WTC11 (cell line): ENCODE measurements at regions not wholly inside any gene's neighbourhood (a gene's known extent, or its start where the extent isn't known, plus 50 kb on each side); places are given as distances from the start of the nearest gene placed in this dataset.

Source experiments
- ATAC-seq: fragments of 200-7000 bp; cut with Tn5 transposase; 2 replicates; pipeline ENCODE4 v1.10.0; 2021; ENCODE audit warnings: mild to moderate bottlenecking, moderate library complexity
- CTCF ChIA-PET: fragments of 300-600 bp; sonication (Branson Sonifier 250); formaldehyde crosslinking; loops from one replicate; lab custom pipeline; 2021; ENCODE audit warnings: antibody characterized with exemption; lab: Charles Lee
- POLR2A ChIA-PET: fragments of 350-600 bp; sonication (Branson Sonifier 250); formaldehyde crosslinking; loops from one replicate; lab custom pipeline; 2021; ENCODE audit warnings: antibody characterized with exemption; lab: Charles Lee
- DNase-seq: peaks from one replicate; pipeline ENCODE4 v3.0.0; 2021; ENCODE audit warnings: low spot score
- H3K27ac Mint-ChIP-seq: 2 replicates; pipeline ENCODE4 v1.8.0; 2021; ENCODE audit warnings: mixed read lengths
- H3K27me3 Mint-ChIP-seq: 2 replicates; pipeline ENCODE4 v1.8.0; 2021; ENCODE audit warnings: low read depth, mild to moderate bottlenecking, moderate library complexity, mixed read lengths
- H3K36me3 Mint-ChIP-seq: 2 replicates; pipeline ENCODE4 v1.8.0; 2021; ENCODE audit warnings: mixed read lengths
- H3K4me1 Mint-ChIP-seq: 2 replicates; pipeline ENCODE4 v1.8.0; 2022; ENCODE audit warnings: mixed read lengths
- H3K4me3 Mint-ChIP-seq: 2 replicates; pipeline ENCODE4 v1.8.0; 2021; ENCODE audit warnings: mild to moderate bottlenecking, moderate library complexity, mixed read lengths
- H3K9me3 Mint-ChIP-seq: 2 replicates; pipeline ENCODE4 v1.8.0; 2021; ENCODE audit warnings: mixed read lengths
- CBFB ChIP-seq: sonication (generic); formaldehyde crosslinking; IDR thresholded peaks from 2 replicates; pipeline ENCODE4 v1.8.1; 2022; ENCODE audit warnings: mild to moderate bottlenecking, low read depth, missing genetic modification reagents
- ELF4 ChIP-seq: sonication (generic); formaldehyde crosslinking; IDR thresholded peaks from 2 replicates; pipeline ENCODE4 v1.8.1; 2022; ENCODE audit warnings: low read depth, mild to moderate bottlenecking, moderate library complexity, missing genetic modification reagents
- EMX1 ChIP-seq: fragments of 250-450 bp; sonication (Bioruptor Pico); IDR thresholded peaks from 2 replicates; pipeline ENCODE4 v1.8.0; 2021; ENCODE audit warnings: mild to moderate bottlenecking
- ESRRA ChIP-seq: sonication (generic); formaldehyde crosslinking; IDR thresholded peaks from 2 replicates; pipeline ENCODE4 v1.8.1; 2022; ENCODE audit warnings: mild to moderate bottlenecking, missing genetic modification reagents, borderline replicate concordance
- FOXJ3 ChIP-seq: sonication (generic); formaldehyde crosslinking; IDR thresholded peaks from 2 replicates; pipeline ENCODE4 v1.9.0; 2021; ENCODE audit warnings: missing genetic modification reagents, mild to moderate bottlenecking, borderline replicate concordance
- GABPB1 ChIP-seq: sonication (generic); formaldehyde crosslinking; IDR thresholded peaks from 2 replicates; pipeline ENCODE4 v1.8.1; 2023; ENCODE audit warnings: mild to moderate bottlenecking, missing genetic modification reagents
- GRHL2 ChIP-seq: fragments of 250-450 bp; sonication (Bioruptor Pico); IDR thresholded peaks from 2 replicates; pipeline ENCODE4 v1.8.0; 2022; ENCODE audit warnings: mild to moderate bottlenecking, moderate library complexity; ENCODE audit not compliant: insufficient replicate concordance, severe bottlenecking
- HMGA2 ChIP-seq: fragments of 250-450 bp; sonication (Bioruptor Pico); IDR thresholded peaks from 2 replicates; pipeline ENCODE4 v1.4.0; 2021; ENCODE audit warnings: mild to moderate bottlenecking, moderate library complexity
- IRF2 ChIP-seq: sonication (generic); formaldehyde crosslinking; IDR thresholded peaks from 2 replicates; pipeline ENCODE4 v1.8.0; 2022; ENCODE audit warnings: low read depth, missing genetic modification reagents, borderline replicate concordance
- JAZF1 ChIP-seq: fragments of 250-450 bp; sonication (Bioruptor Pico); IDR thresholded peaks from 2 replicates; pipeline ENCODE4 v1.9.0; 2021; ENCODE audit warnings: moderate library complexity, mild to moderate bottlenecking, inconsistent platforms
- JUN ChIP-seq: sonication (generic); formaldehyde crosslinking; IDR thresholded peaks from 2 replicates; pipeline ENCODE4 v1.8.0; 2023; ENCODE audit warnings: mild to moderate bottlenecking, missing genetic modification reagents
- RELA ChIP-seq: sonication (generic); formaldehyde crosslinking; IDR thresholded peaks from 2 replicates; pipeline ENCODE4 v1.8.1; 2022; ENCODE audit warnings: missing genetic modification reagents, mild to moderate bottlenecking, borderline replicate concordance
- RORB ChIP-seq: fragments of 250-450 bp; sonication (Bioruptor Pico); IDR thresholded peaks from 2 replicates; pipeline ENCODE4 v1.9.0; 2021; ENCODE audit warnings: mild to moderate bottlenecking
- TCF7 ChIP-seq: sonication (generic); formaldehyde crosslinking; IDR thresholded peaks from 2 replicates; pipeline ENCODE4 v1.8.0; 2022; ENCODE audit warnings: mild to moderate bottlenecking, low read depth, missing genetic modification reagents, moderate library complexity
- ZBTB21 ChIP-seq: sonication (generic); formaldehyde crosslinking; IDR thresholded peaks from 2 replicates; pipeline ENCODE4 v1.8.1; 2023; ENCODE audit warnings: mild to moderate bottlenecking, missing genetic modification reagents, borderline replicate concordance
- ZNF138 ChIP-seq: sonication (generic); formaldehyde crosslinking; conservative IDR thresholded peaks from 2 replicates; pipeline ENCODE4 v1.8.1; 2022; ENCODE audit warnings: mild to moderate bottlenecking, moderate library complexity, missing genetic modification reagents
- ZNF317 ChIP-seq: sonication (generic); formaldehyde crosslinking; IDR thresholded peaks from 2 replicates; pipeline ENCODE4 v1.8.1; 2023; ENCODE audit warnings: low read depth, mild to moderate bottlenecking, moderate library complexity, missing genetic modification reagents, borderline replicate concordance
- ZNF416 ChIP-seq: fragments of 250-450 bp; sonication (Bioruptor Pico); IDR thresholded peaks from 2 replicates; pipeline ENCODE4 v1.9.0; 2021; ENCODE audit warnings: mild to moderate bottlenecking, inconsistent platforms
- TF ChIP-seq, protein P1 (sequence below): sonication (generic); formaldehyde crosslinking; conservative IDR thresholded peaks from 2 replicates; pipeline ENCODE4 v1.8.1; 2022; ENCODE audit warnings: mild to moderate bottlenecking, missing genetic modification reagents
- TF ChIP-seq, protein P2 (sequence below): sonication (generic); formaldehyde crosslinking; IDR thresholded peaks from 2 replicates; pipeline ENCODE4 v1.8.0; 2022; ENCODE audit warnings: mild to moderate bottlenecking, missing genetic modification reagents
- TF ChIP-seq, protein P3 (sequence below): sonication (generic); formaldehyde crosslinking; IDR thresholded peaks from 2 replicates; pipeline ENCODE4 v1.8.0; 2023; ENCODE audit warnings: mild to moderate bottlenecking, missing genetic modification reagents
- TF ChIP-seq, protein P4 (sequence below): sonication (generic); formaldehyde crosslinking; IDR thresholded peaks from 2 replicates; pipeline ENCODE4 v1.8.1; 2022; ENCODE audit warnings: low read depth, missing genetic modification reagents, borderline replicate concordance
- TF ChIP-seq, protein P5 (sequence below): sonication (generic); formaldehyde crosslinking; IDR thresholded peaks from 2 replicates; pipeline ENCODE4 v1.8.0; 2023; ENCODE audit warnings: missing genetic modification reagents
- TF ChIP-seq, protein P6 (sequence below): sonication (generic); formaldehyde crosslinking; IDR thresholded peaks from 2 replicates; pipeline ENCODE4 v1.8.1; 2023; ENCODE audit warnings: mild to moderate bottlenecking, missing genetic modification reagents, moderate library complexity
- TF ChIP-seq, protein P7 (sequence below): sonication (generic); formaldehyde crosslinking; IDR thresholded peaks from 2 replicates; pipeline ENCODE4 v1.8.1; 2023; ENCODE audit warnings: mild to moderate bottlenecking, missing genetic modification reagents

DNA sequence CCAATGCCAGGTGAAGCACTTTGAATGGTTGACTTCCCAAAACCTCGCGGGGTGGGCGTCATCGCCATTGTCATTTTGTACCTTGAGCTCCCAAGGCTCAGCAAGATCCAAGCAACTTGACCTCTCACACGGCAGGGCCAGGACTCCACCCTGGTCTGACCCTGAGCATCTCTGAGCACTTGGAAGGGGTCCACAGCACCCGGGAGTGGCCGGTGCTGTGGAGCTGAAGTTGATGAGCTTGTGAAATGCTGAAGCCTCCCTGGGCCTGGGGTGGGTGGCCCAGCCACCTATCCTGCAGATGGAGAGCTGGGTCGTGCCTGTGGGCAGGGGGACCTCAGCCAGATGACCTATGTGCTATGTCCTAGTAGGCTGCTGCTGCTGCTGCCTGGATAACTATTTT is 283.3 kb upstream of the FOXF1 start:
- CTCF ChIA-PET = no interaction called here
- 0 out of 2 replicates have a peak, but pooled peaks cover 6% of the 10 kb centered on the region for H3K9me3 Mint-ChIP-seq
- no peak overlapping the region for H3K4me3 Mint-ChIP-seq
- TF ChIP-seq TCF7 (CRISPR knock-in tag) (no peak), ZNF317 (CRISPR knock-in tag) (no peak)
- TF ChIP-seq, protein P1, sequence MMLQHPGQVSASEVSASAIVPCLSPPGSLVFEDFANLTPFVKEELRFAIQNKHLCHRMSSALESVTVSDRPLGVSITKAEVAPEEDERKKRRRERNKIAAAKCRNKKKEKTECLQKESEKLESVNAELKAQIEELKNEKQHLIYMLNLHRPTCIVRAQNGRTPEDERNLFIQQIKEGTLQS (CRISPR knock-in tag) = no peak
- H3K36me3 Mint-ChIP-seq = no peaks in the 10 kb centered on the region
- peaks cover 3% of the 10 kb centered on the region; the same call in 1 of the 2 replicates for H3K27me3 Mint-ChIP-seq
- POLR2A ChIA-PET = no interaction called here
- H3K4me1 Mint-ChIP-seq = peaks cover 7% of the 10 kb centered on the region
- no peak overlapping the region for H3K27ac Mint-ChIP-seq
- no peak for DNase-seq
- no peak for ATAC-seq

DNA sequence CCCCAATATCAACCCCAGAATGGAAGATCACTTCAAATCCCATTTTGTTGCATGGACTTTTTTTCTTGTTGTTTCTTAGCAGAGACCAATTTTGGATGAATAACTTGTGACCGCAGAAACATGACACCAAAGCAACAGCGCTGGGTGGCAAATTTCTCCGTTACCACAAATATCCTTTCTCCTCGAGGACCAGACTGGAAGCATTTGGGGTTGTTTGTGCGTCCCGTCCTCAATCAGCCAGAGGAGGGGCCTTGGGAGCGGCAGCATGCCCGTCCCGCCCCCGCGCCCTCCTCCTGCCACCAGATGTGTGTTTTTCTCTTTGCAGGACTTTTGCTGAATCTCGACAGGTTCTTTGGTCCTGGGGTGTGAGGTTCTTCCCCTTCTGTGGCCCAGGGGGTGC is 282.5 kb upstream of the FOXF1 start:
- peaks cover under 1% of the 10 kb centered on the region for H3K36me3 Mint-ChIP-seq
- H3K9me3 Mint-ChIP-seq = peaks cover 10% of the 10 kb centered on the region
- ATAC-seq (no peak), DNase-seq (no peak)
- H3K27me3 Mint-ChIP-seq = peaks cover 3% of the 10 kb centered on the region; the same call in 1 of the 2 replicates
- no peak for TF ChIP-seq ELF4
- TF ChIP-seq, protein P2, sequence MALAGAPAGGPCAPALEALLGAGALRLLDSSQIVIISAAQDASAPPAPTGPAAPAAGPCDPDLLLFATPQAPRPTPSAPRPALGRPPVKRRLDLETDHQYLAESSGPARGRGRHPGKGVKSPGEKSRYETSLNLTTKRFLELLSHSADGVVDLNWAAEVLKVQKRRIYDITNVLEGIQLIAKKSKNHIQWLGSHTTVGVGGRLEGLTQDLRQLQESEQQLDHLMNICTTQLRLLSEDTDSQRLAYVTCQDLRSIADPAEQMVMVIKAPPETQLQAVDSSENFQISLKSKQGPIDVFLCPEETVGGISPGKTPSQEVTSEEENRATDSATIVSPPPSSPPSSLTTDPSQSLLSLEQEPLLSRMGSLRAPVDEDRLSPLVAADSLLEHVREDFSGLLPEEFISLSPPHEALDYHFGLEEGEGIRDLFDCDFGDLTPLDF (CRISPR knock-in tag) = no peak
- no peak for TF ChIP-seq IRF2 (CRISPR knock-in tag)
- TF ChIP-seq, protein P3, sequence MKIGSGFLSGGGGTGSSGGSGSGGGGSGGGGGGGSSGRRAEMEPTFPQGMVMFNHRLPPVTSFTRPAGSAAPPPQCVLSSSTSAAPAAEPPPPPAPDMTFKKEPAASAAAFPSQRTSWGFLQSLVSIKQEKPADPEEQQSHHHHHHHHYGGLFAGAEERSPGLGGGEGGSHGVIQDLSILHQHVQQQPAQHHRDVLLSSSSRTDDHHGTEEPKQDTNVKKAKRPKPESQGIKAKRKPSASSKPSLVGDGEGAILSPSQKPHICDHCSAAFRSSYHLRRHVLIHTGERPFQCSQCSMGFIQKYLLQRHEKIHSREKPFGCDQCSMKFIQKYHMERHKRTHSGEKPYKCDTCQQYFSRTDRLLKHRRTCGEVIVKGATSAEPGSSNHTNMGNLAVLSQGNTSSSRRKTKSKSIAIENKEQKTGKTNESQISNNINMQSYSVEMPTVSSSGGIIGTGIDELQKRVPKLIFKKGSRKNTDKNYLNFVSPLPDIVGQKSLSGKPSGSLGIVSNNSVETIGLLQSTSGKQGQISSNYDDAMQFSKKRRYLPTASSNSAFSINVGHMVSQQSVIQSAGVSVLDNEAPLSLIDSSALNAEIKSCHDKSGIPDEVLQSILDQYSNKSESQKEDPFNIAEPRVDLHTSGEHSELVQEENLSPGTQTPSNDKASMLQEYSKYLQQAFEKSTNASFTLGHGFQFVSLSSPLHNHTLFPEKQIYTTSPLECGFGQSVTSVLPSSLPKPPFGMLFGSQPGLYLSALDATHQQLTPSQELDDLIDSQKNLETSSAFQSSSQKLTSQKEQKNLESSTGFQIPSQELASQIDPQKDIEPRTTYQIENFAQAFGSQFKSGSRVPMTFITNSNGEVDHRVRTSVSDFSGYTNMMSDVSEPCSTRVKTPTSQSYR (CRISPR knock-in tag) = no peak
- no peak for TF ChIP-seq ZNF138 (CRISPR knock-in tag)
- TF ChIP-seq ESRRA = no peak
- no peak for TF ChIP-seq HMGA2 (CRISPR knock-in tag)
- TF ChIP-seq GABPB1 (CRISPR knock-in tag) = no peak
- TF ChIP-seq CBFB (CRISPR knock-in tag) = no peak
- TF ChIP-seq, protein P4, sequence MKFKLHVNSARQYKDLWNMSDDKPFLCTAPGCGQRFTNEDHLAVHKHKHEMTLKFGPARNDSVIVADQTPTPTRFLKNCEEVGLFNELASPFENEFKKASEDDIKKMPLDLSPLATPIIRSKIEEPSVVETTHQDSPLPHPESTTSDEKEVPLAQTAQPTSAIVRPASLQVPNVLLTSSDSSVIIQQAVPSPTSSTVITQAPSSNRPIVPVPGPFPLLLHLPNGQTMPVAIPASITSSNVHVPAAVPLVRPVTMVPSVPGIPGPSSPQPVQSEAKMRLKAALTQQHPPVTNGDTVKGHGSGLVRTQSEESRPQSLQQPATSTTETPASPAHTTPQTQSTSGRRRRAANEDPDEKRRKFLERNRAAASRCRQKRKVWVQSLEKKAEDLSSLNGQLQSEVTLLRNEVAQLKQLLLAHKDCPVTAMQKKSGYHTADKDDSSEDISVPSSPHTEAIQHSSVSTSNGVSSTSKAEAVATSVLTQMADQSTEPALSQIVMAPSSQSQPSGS = no peak
- no peak for TF ChIP-seq RORB (CRISPR knock-in tag)
- no peak for TF ChIP-seq ZBTB21 (CRISPR knock-in tag)
- ChIA-PET POLR2A (no interaction called here), CTCF (interaction anchor here (1.7 kb wide), 1 partner anchor 25 kb away, joined by 4 read pairs; no protein-coding TSS in a partner anchor)
- H3K4me1 Mint-ChIP-seq = 0 out of 2 replicates have a peak, but pooled peaks cover 4% of the 10 kb centered on the region
- H3K27ac Mint-ChIP-seq = no peak overlapping the region
- H3K4me3 Mint-ChIP-seq = no peak overlapping the region

DNA sequence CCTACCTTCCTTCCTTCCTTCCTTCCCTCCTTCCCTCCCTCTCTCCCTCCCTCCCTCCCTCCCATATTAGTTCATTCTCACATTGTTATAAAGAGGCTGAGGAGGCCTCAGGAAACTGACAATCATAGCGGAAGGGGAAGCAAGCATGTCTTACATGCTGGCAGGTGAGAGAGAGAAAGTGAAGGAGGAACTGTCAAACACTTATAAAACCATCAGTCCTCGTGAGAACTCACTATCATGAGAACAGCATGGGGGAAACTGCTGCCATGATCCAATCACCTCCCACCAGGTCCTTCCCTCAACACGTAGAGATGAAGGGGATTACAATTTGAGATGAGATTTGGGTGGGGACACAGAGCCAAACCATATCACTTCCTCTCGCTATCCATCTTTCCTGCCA is 281.6 kb upstream of the FOXF1 start:
- H3K27ac Mint-ChIP-seq = no peak overlapping the region
- peaks cover 6% of the 10 kb centered on the region for H3K36me3 Mint-ChIP-seq
- DNase-seq (no peak), ATAC-seq (no peak)
- ChIA-PET POLR2A (no interaction called here), CTCF (interaction anchor here (1.7 kb wide), 1 partner anchor 24 kb away, joined by 4 read pairs; no protein-coding TSS in a partner anchor)
- H3K9me3 Mint-ChIP-seq = peaks cover 15% of the 10 kb centered on the region
- 0 out of 2 replicates have a peak, but pooled peaks cover 8% of the 10 kb centered on the region for H3K4me1 Mint-ChIP-seq
- no peak overlapping the region for H3K4me3 Mint-ChIP-seq
- H3K27me3 Mint-ChIP-seq = peaks cover 3% of the 10 kb centered on the region; the same call in 1 of the 2 replicates
- TF ChIP-seq, protein P5, sequence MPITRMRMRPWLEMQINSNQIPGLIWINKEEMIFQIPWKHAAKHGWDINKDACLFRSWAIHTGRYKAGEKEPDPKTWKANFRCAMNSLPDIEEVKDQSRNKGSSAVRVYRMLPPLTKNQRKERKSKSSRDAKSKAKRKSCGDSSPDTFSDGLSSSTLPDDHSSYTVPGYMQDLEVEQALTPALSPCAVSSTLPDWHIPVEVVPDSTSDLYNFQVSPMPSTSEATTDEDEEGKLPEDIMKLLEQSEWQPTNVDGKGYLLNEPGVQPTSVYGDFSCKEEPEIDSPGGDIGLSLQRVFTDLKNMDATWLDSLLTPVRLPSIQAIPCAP (CRISPR knock-in tag) = no peak
- no peak for TF ChIP-seq IRF2 (CRISPR knock-in tag)
- TF ChIP-seq, protein P6, sequence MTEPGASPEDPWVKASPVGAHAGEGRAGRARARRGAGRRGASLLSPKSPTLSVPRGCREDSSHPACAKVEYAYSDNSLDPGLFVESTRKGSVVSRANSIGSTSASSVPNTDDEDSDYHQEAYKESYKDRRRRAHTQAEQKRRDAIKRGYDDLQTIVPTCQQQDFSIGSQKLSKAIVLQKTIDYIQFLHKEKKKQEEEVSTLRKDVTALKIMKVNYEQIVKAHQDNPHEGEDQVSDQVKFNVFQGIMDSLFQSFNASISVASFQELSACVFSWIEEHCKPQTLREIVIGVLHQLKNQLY (CRISPR knock-in tag) = no peak
- no peak for TF ChIP-seq FOXJ3 (CRISPR knock-in tag)
- no peak for TF ChIP-seq ZNF138 (CRISPR knock-in tag)
- no peak for TF ChIP-seq ZNF416 (CRISPR knock-in tag)
- no peak for TF ChIP-seq RELA (CRISPR knock-in tag)
- TF ChIP-seq, protein P7, sequence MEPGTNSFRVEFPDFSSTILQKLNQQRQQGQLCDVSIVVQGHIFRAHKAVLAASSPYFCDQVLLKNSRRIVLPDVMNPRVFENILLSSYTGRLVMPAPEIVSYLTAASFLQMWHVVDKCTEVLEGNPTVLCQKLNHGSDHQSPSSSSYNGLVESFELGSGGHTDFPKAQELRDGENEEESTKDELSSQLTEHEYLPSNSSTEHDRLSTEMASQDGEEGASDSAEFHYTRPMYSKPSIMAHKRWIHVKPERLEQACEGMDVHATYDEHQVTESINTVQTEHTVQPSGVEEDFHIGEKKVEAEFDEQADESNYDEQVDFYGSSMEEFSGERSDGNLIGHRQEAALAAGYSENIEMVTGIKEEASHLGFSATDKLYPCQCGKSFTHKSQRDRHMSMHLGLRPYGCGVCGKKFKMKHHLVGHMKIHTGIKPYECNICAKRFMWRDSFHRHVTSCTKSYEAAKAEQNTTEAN (CRISPR knock-in tag) = no peak
- TF ChIP-seq JAZF1 (CRISPR knock-in tag) = no peak
- TF ChIP-seq JUN = no peak
- TF ChIP-seq EMX1 (CRISPR knock-in tag) = no peak
- TF ChIP-seq GRHL2 (CRISPR knock-in tag) = no peak
